MM.1S (cell line): ENCODE measurements at regions not wholly inside any gene's neighbourhood (a gene's known extent, or its start where the extent isn't known, plus 50 kb on each side); places are given as distances from the start of the nearest gene placed in this dataset.

ENCODE experiments used
- DNase-seq: peaks from one replicate; pipeline ENCODE4 v3.0.0-alpha.2; 2015
- H2AFZ ChIP-seq: fragments of 300-600 bp; sonication (generic); 2 replicates; pipeline ENCODE4 v1.6.0; 2016; ENCODE audit warnings: antibody characterized with exemption, low read length
- H3F3A ChIP-seq: fragments of 300-600 bp; sonication (generic); 2 replicates; pipeline ENCODE4 v1.6.1; 2016; ENCODE audit warnings: mild to moderate bottlenecking, antibody characterized with exemption, low read length, moderate library complexity, mixed read lengths; ENCODE audit not compliant: insufficient read depth
- H3K27ac ChIP-seq: fragments of 300-600 bp; sonication (generic); 2 replicates; pipeline ENCODE4 v1.5.1; 2016; ENCODE audit warnings: mild to moderate bottlenecking, low read length
- H3K27me3 ChIP-seq: fragments of 300-600 bp; sonication (generic); replicated peaks from 2 replicates; pipeline ENCODE4 v1.6.0; 2016; ENCODE audit warnings: low read length; ENCODE audit not compliant: insufficient read depth
- H3K36me3 ChIP-seq: fragments of 300-600 bp; sonication (generic); replicated peaks from 2 replicates; pipeline ENCODE4 v1.6.1; 2016; ENCODE audit warnings: mild to moderate bottlenecking, low read length, mixed read lengths; ENCODE audit not compliant: insufficient read depth
- H3K4me1 ChIP-seq: fragments of 300-600 bp; sonication (generic); 2 replicates; pipeline ENCODE4 v1.6.1; 2016; ENCODE audit warnings: low read length, mixed read lengths
- H3K4me2 ChIP-seq: fragments of 300-600 bp; sonication (generic); 2 replicates; pipeline ENCODE4 v1.6.0; 2016; ENCODE audit warnings: low read depth, low read length
- H3K4me3 ChIP-seq: fragments of 300-600 bp; sonication (generic); 2 replicates; pipeline ENCODE4 v1.5.1; 2016; ENCODE audit warnings: low read length, mixed read lengths
- H3K79me2 ChIP-seq: fragments of 300-600 bp; sonication (generic); 2 replicates; pipeline ENCODE4 v1.6.1; 2016; ENCODE audit warnings: mixed run types, low read length, mixed read lengths
- H3K9ac ChIP-seq: fragments of 300-600 bp; sonication (generic); 2 replicates; pipeline ENCODE4 v1.6.1; 2016; ENCODE audit warnings: low read length, mixed read lengths
- H3K9me2 ChIP-seq: fragments of 300-600 bp; sonication (generic); replicated peaks from 2 replicates; pipeline ENCODE4 v1.6.1; 2016; ENCODE audit warnings: mild to moderate bottlenecking, low read length, mixed read lengths; ENCODE audit not compliant: insufficient read depth
- H3K9me3 ChIP-seq: fragments of 300-600 bp; sonication (generic); replicated peaks from 2 replicates; pipeline ENCODE4 v1.6.1; 2016; ENCODE audit warnings: mild to moderate bottlenecking, low read length, mixed read lengths; ENCODE audit not compliant: insufficient read depth
- H4K20me1 ChIP-seq: fragments of 300-600 bp; sonication (generic); 2 replicates; pipeline ENCODE4 v1.6.1; 2016; ENCODE audit warnings: mild to moderate bottlenecking, low read length, moderate library complexity, mixed read lengths; ENCODE audit not compliant: insufficient read depth
- CTCF ChIP-seq: fragments of 300-600 bp; sonication (generic); IDR thresholded peaks from 2 replicates; pipeline ENCODE4 v1.5.1; 2016; ENCODE audit warnings: antibody characterized with exemption, low read length, mixed read lengths
- EZH2 ChIP-seq: fragments of 300-600 bp; sonication (generic); optimal IDR thresholded peaks from 2 replicates; pipeline ENCODE3; 2017; ENCODE audit warnings: low read depth, mild to moderate bottlenecking, antibody characterized with exemption, low read length, mixed read lengths
- EZH2phosphoT487 ChIP-seq: fragments of 300-600 bp; sonication (generic); IDR thresholded peaks from 2 replicates; pipeline ENCODE4 v1.6.1; 2018; ENCODE audit warnings: antibody characterized with exemption, low read length

GRCh38 chr4:38236503-38236902 is 276.3 kb downstream of the PTTG2 start:
- Histone ChIP-seq H3K4me1 (no peaks in the 10 kb centered on the region), H3K27ac (no peak overlapping the region), H3K9ac (no peak overlapping the region), H3K79me2 (no peaks in the 10 kb centered on the region), H3K9me3 (no peaks in the 10 kb centered on the region), H4K20me1 (no peaks in the 10 kb centered on the region), H3K27me3 (no peaks in the 10 kb centered on the region), H3K4me2 (no peak overlapping the region), H3K9me2 (no peaks in the 10 kb centered on the region), H2AFZ (no peak overlapping the region), H3K4me3 (no peak overlapping the region), H3K36me3 (no peaks in the 10 kb centered on the region), H3F3A (no peaks in the 10 kb centered on the region)
- DNase-seq, result no peak
- TF ChIP-seq CTCF (no peak), EZH2 (no peak), EZH2phosphoT487 (no peak)

GRCh38 chr4:38237139-38237538 is 276.9 kb downstream of the PTTG2 start:
- no peaks in the 10 kb centered on the region for H3K9me2 ChIP-seq
- H3F3A ChIP-seq, result no peaks in the 10 kb centered on the region
- DNase-seq, result no peak
- TF ChIP-seq EZH2, result no peak
- no peaks in the 10 kb centered on the region for H4K20me1 ChIP-seq
- no peak overlapping the region for H3K4me3 ChIP-seq
- no peak overlapping the region for H2AFZ ChIP-seq
- no peaks in the 10 kb centered on the region for H3K36me3 ChIP-seq
- no peaks in the 10 kb centered on the region for H3K79me2 ChIP-seq
- H3K27ac ChIP-seq, result no peak overlapping the region
- H3K27me3 ChIP-seq, result no peaks in the 10 kb centered on the region
- no peak overlapping the region for H3K9ac ChIP-seq
- H3K4me2 ChIP-seq, result no peak overlapping the region
- no peaks in the 10 kb centered on the region for H3K4me1 ChIP-seq
- H3K9me3 ChIP-seq, result no peaks in the 10 kb centered on the region

GRCh38 chr4:38241541-38241940 is 281.3 kb downstream of the PTTG2 start:
- no peaks in the 10 kb centered on the region for H4K20me1 ChIP-seq
- no peaks in the 10 kb centered on the region for H3K27me3 ChIP-seq
- H3K9me2 ChIP-seq, result no peaks in the 10 kb centered on the region
- H2AFZ ChIP-seq, result no peak overlapping the region
- H3F3A ChIP-seq, result no peaks in the 10 kb centered on the region
- no peak overlapping the region for H3K4me3 ChIP-seq
- no peak for TF ChIP-seq EZH2phosphoT487
- TF ChIP-seq EZH2, result no peak
- no peak for TF ChIP-seq CTCF
- no peaks in the 10 kb centered on the region for H3K4me1 ChIP-seq
- H3K9me3 ChIP-seq, result no peaks in the 10 kb centered on the region
- no peak overlapping the region for H3K27ac ChIP-seq
- H3K79me2 ChIP-seq, result no peaks in the 10 kb centered on the region
- no peaks in the 10 kb centered on the region for H3K36me3 ChIP-seq
- H3K4me2 ChIP-seq, result no peak overlapping the region
- no peak for DNase-seq
- H3K9ac ChIP-seq, result no peak overlapping the region

- Histone ChIP-seq H3K36me3 (no peaks in the 10 kb centered on the region), H2AFZ (no peak overlapping the region), H3K4me2 (no peak overlapping the region), H4K20me1 (no peaks in the 10 kb centered on the region), H3K4me1 (no peaks in the 10 kb centered on the region), H3K79me2 (no peaks in the 10 kb centered on the region), H3K9ac (no peak overlapping the region), H3K27me3 (no peaks in the 10 kb centered on the region), H3F3A (no peaks in the 10 kb centered on the region), H3K9me2 (no peaks in the 10 kb centered on the region), H3K4me3 (no peak overlapping the region), H3K27ac (no peak overlapping the region), H3K9me3 (no peaks in the 10 kb centered on the region)
- no peak for TF ChIP-seq EZH2
- TF ChIP-seq CTCF, result no peak
- TF ChIP-seq EZH2phosphoT487, result no peak
- DNase-seq, result no peak
Observed at GRCh38 chr4:38242101-38242500, 281.9 kb downstream of the PTTG2 start.
